ENCODE measurements at regions not wholly inside any gene's neighbourhood (a gene's known extent, or its start where the extent isn't known, plus 50 kb on each side); places are given as distances from the start of the nearest gene placed in this dataset.

GRCh38 chr3:64816355-64816754, 128.6 kb upstream of the ADAMTS9 start:
- CTCF ChIA-PET = interaction anchor here (1.1 kb wide), 1 partner anchor 283 kb away, joined by 5 read pairs; no protein-coding TSS in a partner anchor
- Mint-ChIP-seq H3K27ac (no peak overlapping the region), H3K27me3 (ENCODE audit: low read depth) (peaks cover 3% of the 10 kb centered on the region; the same call in 1 of the 2 replicates), H3K36me3 (no peaks in the 10 kb centered on the region), H3K4me3 (no peak overlapping the region), H3K4me1 (no peaks in the 10 kb centered on the region), H3K9me3 (peaks cover 4% of the 10 kb centered on the region; the same call in 1 of the 2 replicates)
- no peak for DNase-seq (ENCODE audit: low spot score)
- ATAC-seq = no peak
- TF ChIP-seq, protein P1, sequence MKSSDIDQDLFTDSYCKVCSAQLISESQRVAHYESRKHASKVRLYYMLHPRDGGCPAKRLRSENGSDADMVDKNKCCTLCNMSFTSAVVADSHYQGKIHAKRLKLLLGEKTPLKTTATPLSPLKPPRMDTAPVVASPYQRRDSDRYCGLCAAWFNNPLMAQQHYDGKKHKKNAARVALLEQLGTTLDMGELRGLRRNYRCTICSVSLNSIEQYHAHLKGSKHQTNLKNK (CRISPR knock-in tag; IDR thresholded peaks at IDR 0.05) = no peak
- TF ChIP-seq, protein P2, sequence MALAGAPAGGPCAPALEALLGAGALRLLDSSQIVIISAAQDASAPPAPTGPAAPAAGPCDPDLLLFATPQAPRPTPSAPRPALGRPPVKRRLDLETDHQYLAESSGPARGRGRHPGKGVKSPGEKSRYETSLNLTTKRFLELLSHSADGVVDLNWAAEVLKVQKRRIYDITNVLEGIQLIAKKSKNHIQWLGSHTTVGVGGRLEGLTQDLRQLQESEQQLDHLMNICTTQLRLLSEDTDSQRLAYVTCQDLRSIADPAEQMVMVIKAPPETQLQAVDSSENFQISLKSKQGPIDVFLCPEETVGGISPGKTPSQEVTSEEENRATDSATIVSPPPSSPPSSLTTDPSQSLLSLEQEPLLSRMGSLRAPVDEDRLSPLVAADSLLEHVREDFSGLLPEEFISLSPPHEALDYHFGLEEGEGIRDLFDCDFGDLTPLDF (CRISPR knock-in tag; IDR thresholded peaks at IDR 0.05) = no peak
- no peak for TF ChIP-seq NFYB (CRISPR knock-in tag; conservative IDR thresholded peaks at IDR 0.05; ENCODE audit: low read depth)
- TF ChIP-seq, protein P3, sequence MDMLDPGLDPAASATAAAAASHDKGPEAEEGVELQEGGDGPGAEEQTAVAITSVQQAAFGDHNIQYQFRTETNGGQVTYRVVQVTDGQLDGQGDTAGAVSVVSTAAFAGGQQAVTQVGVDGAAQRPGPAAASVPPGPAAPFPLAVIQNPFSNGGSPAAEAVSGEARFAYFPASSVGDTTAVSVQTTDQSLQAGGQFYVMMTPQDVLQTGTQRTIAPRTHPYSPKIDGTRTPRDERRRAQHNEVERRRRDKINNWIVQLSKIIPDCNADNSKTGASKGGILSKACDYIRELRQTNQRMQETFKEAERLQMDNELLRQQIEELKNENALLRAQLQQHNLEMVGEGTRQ (CRISPR knock-in tag; IDR thresholded peaks at IDR 0.05) = no peak
- no peak for TF ChIP-seq ATF3 (CRISPR knock-in tag; conservative IDR thresholded peaks at IDR 0.05)
- TF ChIP-seq, protein P4, sequence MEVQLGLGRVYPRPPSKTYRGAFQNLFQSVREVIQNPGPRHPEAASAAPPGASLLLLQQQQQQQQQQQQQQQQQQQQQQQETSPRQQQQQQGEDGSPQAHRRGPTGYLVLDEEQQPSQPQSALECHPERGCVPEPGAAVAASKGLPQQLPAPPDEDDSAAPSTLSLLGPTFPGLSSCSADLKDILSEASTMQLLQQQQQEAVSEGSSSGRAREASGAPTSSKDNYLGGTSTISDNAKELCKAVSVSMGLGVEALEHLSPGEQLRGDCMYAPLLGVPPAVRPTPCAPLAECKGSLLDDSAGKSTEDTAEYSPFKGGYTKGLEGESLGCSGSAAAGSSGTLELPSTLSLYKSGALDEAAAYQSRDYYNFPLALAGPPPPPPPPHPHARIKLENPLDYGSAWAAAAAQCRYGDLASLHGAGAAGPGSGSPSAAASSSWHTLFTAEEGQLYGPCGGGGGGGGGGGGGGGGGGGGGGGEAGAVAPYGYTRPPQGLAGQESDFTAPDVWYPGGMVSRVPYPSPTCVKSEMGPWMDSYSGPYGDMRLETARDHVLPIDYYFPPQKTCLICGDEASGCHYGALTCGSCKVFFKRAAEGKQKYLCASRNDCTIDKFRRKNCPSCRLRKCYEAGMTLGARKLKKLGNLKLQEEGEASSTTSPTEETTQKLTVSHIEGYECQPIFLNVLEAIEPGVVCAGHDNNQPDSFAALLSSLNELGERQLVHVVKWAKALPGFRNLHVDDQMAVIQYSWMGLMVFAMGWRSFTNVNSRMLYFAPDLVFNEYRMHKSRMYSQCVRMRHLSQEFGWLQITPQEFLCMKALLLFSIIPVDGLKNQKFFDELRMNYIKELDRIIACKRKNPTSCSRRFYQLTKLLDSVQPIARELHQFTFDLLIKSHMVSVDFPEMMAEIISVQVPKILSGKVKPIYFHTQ (CRISPR knock-in tag; IDR thresholded peaks at IDR 0.05) = no peak
- TF ChIP-seq GABPB1 (CRISPR knock-in tag; IDR thresholded peaks at IDR 0.05) = no peak
- TF ChIP-seq SMAD3 (CRISPR knock-in tag; IDR thresholded peaks at IDR 0.05; ENCODE audit: borderline replicate concordance) = no peak
- no peak for TF ChIP-seq EMX1 (CRISPR knock-in tag; IDR thresholded peaks at IDR 0.05)
- TF ChIP-seq CREB1 (CRISPR knock-in tag; IDR thresholded peaks at IDR 0.05) = no peak
- no peak for TF ChIP-seq AFF4 (CRISPR knock-in tag; IDR thresholded peaks at IDR 0.05; ENCODE audit: borderline replicate concordance)
- no peak for TF ChIP-seq NR1H2 (CRISPR knock-in tag; IDR thresholded peaks at IDR 0.05)
- POLR2A ChIA-PET = no interaction called here

DNA sequence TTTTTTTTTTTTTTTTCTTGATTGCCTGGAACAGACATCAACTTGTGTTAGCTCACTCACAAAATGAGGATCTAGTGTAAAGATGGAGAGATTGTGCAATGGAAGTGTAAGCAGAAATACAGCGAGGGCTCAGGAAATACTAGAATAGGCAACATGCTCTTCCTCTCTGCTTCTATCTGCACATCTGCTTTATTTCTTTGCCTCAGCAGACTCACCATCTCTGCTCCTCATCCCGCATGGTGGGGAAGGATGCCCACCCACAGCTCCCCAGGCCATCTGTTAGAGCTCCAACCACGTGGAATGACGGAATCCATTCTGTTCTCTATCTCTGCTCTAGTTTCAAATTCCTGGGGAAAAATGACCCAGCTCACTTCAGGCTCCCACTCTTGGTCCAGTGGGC, 128.0 kb upstream of the ADAMTS9 start:
- CTCF ChIA-PET = interaction anchor here (0.7 to 1.1 kb wide), 2 partner anchors 9 to 282 kb away, joined by 3 to 5 read pairs; no protein-coding TSS in a partner anchor
- Mint-ChIP-seq H3K9me3 (peaks cover 4% of the 10 kb centered on the region; the same call in 1 of the 2 replicates), H3K4me3 (no peak overlapping the region)
- TF ChIP-seq, protein P5, sequence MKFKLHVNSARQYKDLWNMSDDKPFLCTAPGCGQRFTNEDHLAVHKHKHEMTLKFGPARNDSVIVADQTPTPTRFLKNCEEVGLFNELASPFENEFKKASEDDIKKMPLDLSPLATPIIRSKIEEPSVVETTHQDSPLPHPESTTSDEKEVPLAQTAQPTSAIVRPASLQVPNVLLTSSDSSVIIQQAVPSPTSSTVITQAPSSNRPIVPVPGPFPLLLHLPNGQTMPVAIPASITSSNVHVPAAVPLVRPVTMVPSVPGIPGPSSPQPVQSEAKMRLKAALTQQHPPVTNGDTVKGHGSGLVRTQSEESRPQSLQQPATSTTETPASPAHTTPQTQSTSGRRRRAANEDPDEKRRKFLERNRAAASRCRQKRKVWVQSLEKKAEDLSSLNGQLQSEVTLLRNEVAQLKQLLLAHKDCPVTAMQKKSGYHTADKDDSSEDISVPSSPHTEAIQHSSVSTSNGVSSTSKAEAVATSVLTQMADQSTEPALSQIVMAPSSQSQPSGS (CRISPR knock-in tag; IDR thresholded peaks at IDR 0.05; ENCODE audit: borderline replicate concordance, low read depth) = no peak
- TF ChIP-seq ATF3 (CRISPR knock-in tag; conservative IDR thresholded peaks at IDR 0.05) (no peak), PRRX2 (CRISPR knock-in tag; IDR thresholded peaks at IDR 0.05) (no peak), HMGXB4 (CRISPR knock-in tag; IDR thresholded peaks at IDR 0.05) (no peak), NR1H2 (CRISPR knock-in tag; IDR thresholded peaks at IDR 0.05) (no peak)
- TF ChIP-seq, protein P6, sequence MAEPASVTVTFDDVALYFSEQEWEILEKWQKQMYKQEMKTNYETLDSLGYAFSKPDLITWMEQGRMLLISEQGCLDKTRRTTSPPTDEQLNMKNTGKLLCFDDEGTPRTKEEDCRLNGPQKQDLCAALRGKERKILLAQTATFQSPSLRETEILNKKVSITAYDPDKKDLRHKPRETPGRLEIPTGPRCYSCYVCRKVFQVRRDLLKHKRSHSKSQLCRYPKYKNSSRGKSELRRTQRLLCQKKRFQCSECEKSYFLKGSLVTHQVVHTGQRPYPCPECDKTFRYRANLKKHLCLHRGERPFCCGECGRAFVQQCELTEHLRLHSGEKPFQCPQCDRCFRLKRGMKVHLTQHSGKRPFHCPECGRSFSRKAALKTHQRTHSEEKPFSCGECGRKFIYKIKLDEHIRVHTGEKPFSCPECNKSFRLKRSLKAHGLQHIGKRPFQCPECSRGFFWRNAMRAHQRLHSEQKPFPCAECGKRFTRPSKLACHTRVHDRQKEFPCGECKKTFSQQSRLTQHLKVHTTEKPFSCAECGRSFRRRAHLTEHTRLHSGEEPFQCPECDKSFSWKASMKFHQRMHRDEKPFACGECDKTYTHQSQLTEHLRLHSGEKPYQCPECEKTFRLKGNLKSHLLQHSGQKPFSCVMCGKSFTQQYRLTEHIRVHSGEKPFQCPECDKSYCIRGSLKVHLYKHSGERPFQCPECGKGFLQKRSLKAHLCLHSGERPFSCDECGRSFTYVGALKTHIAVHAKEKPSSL (CRISPR knock-in tag; conservative IDR thresholded peaks at IDR 0.05) = no peak
- TF ChIP-seq, protein P7, sequence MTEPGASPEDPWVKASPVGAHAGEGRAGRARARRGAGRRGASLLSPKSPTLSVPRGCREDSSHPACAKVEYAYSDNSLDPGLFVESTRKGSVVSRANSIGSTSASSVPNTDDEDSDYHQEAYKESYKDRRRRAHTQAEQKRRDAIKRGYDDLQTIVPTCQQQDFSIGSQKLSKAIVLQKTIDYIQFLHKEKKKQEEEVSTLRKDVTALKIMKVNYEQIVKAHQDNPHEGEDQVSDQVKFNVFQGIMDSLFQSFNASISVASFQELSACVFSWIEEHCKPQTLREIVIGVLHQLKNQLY (CRISPR knock-in tag; IDR thresholded peaks at IDR 0.05) = no peak

More for the DNA sequence above, 128.0 kb upstream of the ADAMTS9 start:
- DNase-seq (ENCODE audit: low spot score) (no peak), ATAC-seq (no peak)
- POLR2A ChIA-PET = no interaction called here
- Mint-ChIP-seq H3K27ac (no peak overlapping the region), H3K4me1 (no peaks in the 10 kb centered on the region), H3K36me3 (no peaks in the 10 kb centered on the region), H3K27me3 (ENCODE audit: low read depth) (peaks cover 3% of the 10 kb centered on the region; the same call in 1 of the 2 replicates)

Measured in WTC11 (cell line).